A673 (cell line): ENCODE measurements at regions not wholly inside any gene's neighbourhood (a gene's known extent, or its start where the extent isn't known, plus 50 kb on each side); places are given as distances from the start of the nearest gene placed in this dataset.

Experiments
- BruUV-seq: library from RNA; stranded (reverse); fragments of 400-500 nt; replicated peaks from 2 replicates; lab custom pipeline; 2021; lab: Mats Ljungman, UMichigan
- CTCF ChIA-PET: fragments of 300-600 bp; sonication (Branson Sonifier 250); formaldehyde crosslinking; loops from one replicate; lab custom pipeline; 2022; ENCODE audit warnings: antibody characterized with exemption; lab: Charles Lee
- POLR2A ChIA-PET: fragments of 300-600 bp; sonication (Branson Sonifier 250); formaldehyde crosslinking; loops from one replicate; lab custom pipeline; 2022; ENCODE audit warnings: antibody characterized with exemption; ENCODE audit not compliant: low non-redundant PET; lab: Charles Lee
- DNase-seq: peaks from one replicate; pipeline ENCODE4 v3.0.0-alpha.2; 2015; ENCODE audit warnings: low spot score
- H3K27ac ChIP-seq: fragments of 200-600 bp; sonication (generic); 2 replicates; pipeline ENCODE4 v1.5.1; 2016; ENCODE audit warnings: mixed run types, low read depth, mild to moderate bottlenecking, mixed read lengths, antibody characterized with exemption, low read length; ENCODE audit not compliant: poor library complexity, severe bottlenecking
- H3K27me3 ChIP-seq: fragments of 200-600 bp; sonication (generic); replicated peaks from 2 replicates; pipeline ENCODE4 v1.6.1; 2017; ENCODE audit warnings: mixed run types, low read depth, mild to moderate bottlenecking, mixed read lengths, antibody characterized with exemption, low read length; ENCODE audit not compliant: insufficient read depth, poor library complexity
- H3K36me3 ChIP-seq: fragments of 200-600 bp; sonication (generic); 2 replicates; pipeline ENCODE4 v1.6.1; 2016; ENCODE audit warnings: mixed run types, mild to moderate bottlenecking, mixed read lengths, antibody characterized with exemption, low read length; ENCODE audit not compliant: insufficient read depth, poor library complexity, severe bottlenecking
- H3K4me1 ChIP-seq: fragments of 200-600 bp; sonication (generic); 2 replicates; pipeline ENCODE4 v1.6.1; 2017; ENCODE audit warnings: mixed run types, mild to moderate bottlenecking, mixed read lengths, antibody characterized with exemption, low read length; ENCODE audit not compliant: insufficient read depth, poor library complexity, severe bottlenecking
- H3K4me3 ChIP-seq: fragments of 200-600 bp; sonication (generic); 2 replicates; pipeline ENCODE4 v1.5.1; 2016; ENCODE audit warnings: low read depth, mixed run types, mild to moderate bottlenecking, mixed read lengths, low read length; ENCODE audit not compliant: poor library complexity, severe bottlenecking
- H3K9me3 ChIP-seq: fragments of 200-600 bp; sonication (generic); 2 replicates; pipeline ENCODE4 v1.6.1; 2016; ENCODE audit warnings: mixed run types, low read depth, mild to moderate bottlenecking, mixed read lengths, antibody characterized with exemption, low read length; ENCODE audit not compliant: poor library complexity, severe bottlenecking
- CTCF ChIP-seq: fragments of 300-800, 200-600 bp; sonication (generic); conservative IDR thresholded peaks from 2 replicates; pipeline ENCODE4 v1.5.1; 2017; ENCODE audit warnings: low read depth, mild to moderate bottlenecking, antibody characterized with exemption, low read length, moderate library complexity, mixed read lengths
- EZH2 ChIP-seq: fragments of 200-600 bp; sonication (generic); IDR thresholded peaks from 2 replicates; pipeline ENCODE4 v1.6.1; 2017; ENCODE audit warnings: borderline replicate concordance, low read depth, mild to moderate bottlenecking, mixed read lengths, antibody characterized with exemption, low read length; ENCODE audit not compliant: poor library complexity, severe bottlenecking
- intact Hi-C: fragments of 100-400 bp; cut with micrococcal nuclease; formaldehyde crosslinking; loops from one replicate; pipeline ENCODE4 v1.10.0; 2022; ENCODE audit not compliant: unreplicated experiment

- no peaks in the 10 kb centered on the region for H3K27me3 ChIP-seq
- CTCF ChIA-PET: no interaction called here
- POLR2A ChIA-PET: no interaction called here
- no peak for DNase-seq
- intact Hi-C loops: no loop called here
- no peak overlapping the region for H3K4me3 ChIP-seq
- H3K36me3 ChIP-seq: no peaks in the 10 kb centered on the region
- no peak overlapping the region for H3K27ac ChIP-seq
- no peaks in the 10 kb centered on the region for H3K9me3 ChIP-seq
- H3K4me1 ChIP-seq: no peaks in the 10 kb centered on the region
- TF ChIP-seq EZH2 (no peak), CTCF (no peak)
- no TSS peak for BruUV-seq
Measured at GRCh38 chr3:35529337-35529736, 110.0 kb upstream of the ARPP21 start.

GRCh38 chr3:35537265-35537664 is 102.1 kb upstream of the ARPP21 start:
- peaks cover 13% of the 10 kb centered on the region for H3K4me1 ChIP-seq
- POLR2A ChIA-PET: no interaction called here
- no peaks in the 10 kb centered on the region for H3K36me3 ChIP-seq
- intact Hi-C loops: no loop called here
- H3K27me3 ChIP-seq: no peaks in the 10 kb centered on the region
- peak overlapping the region; percentile 21 for H3K27ac ChIP-seq
- no peak overlapping the region for H3K4me3 ChIP-seq
- no TSS peak for BruUV-seq
- CTCF ChIA-PET: no interaction called here
- peak; percentile 63 for DNase-seq
- no peaks in the 10 kb centered on the region for H3K9me3 ChIP-seq
- TF ChIP-seq CTCF (no peak), EZH2 (no peak)

GRCh38 chr3:35544976-35545375 is 94.3 kb upstream of the ARPP21 start:
- BruUV-seq: no TSS peak
- intact Hi-C loops: no loop called here
- CTCF ChIA-PET: no interaction called here
- Histone ChIP-seq H3K27me3 (no peaks in the 10 kb centered on the region), H3K27ac (no peak overlapping the region), H3K4me1 (peaks cover 9% of the 10 kb centered on the region), H3K4me3 (no peak overlapping the region), H3K36me3 (no peaks in the 10 kb centered on the region), H3K9me3 (no peaks in the 10 kb centered on the region)
- no peak for TF ChIP-seq EZH2
- TF ChIP-seq CTCF: no peak
- no peak for DNase-seq
- POLR2A ChIA-PET: no interaction called here
